Body of pancreas (tissue), 4 donors: ENCODE measurements at regions not wholly inside any gene's neighbourhood (a gene's known extent, or its start where the extent isn't known, plus 50 kb on each side); places are given as distances from the start of the nearest gene placed in this dataset.
"Not testable (repeated sequence)": the region's sequence is repeated elsewhere in the genome, so short reads cannot be mapped to it uniquely, and the experiment has no call there.

Source experiments
- ATAC-seq: fragments of 150-250 bp; one replicate; pipeline ENCODE4 v1.9.1; 2016
- DNase-seq, 4 donors: peaks; one replicate each; pipeline ENCODE4 v3.0.0-alpha.2; 2019
- H3K27ac ChIP-seq, 4 donors: fragments of 200-600 bp; sonication (generic); 1 replicate in 3 of 4; 2 replicates in 1 of 4; pipeline versions ENCODE4 v1.5.1 to v1.6.1; 2016 to 2019; ENCODE audit warnings: mild to moderate bottlenecking in 1 of 4, mixed read lengths in 1 of 4, moderate library complexity in 1 of 4
- H3K27me3 ChIP-seq, 2 donors: fragments of 200-600 bp; sonication (generic); one replicate each; pipeline ENCODE4 v1.6.0; 2016; ENCODE audit warnings: mild to moderate bottlenecking in 1 of 2
- H3K36me3 ChIP-seq, 2 donors: fragments of 200-600 bp; sonication (generic); replicated peaks in 1 of 2; 2 replicates each; pipeline ENCODE4 v1.5.1; 2016; ENCODE audit warnings: low read depth in 2 of 2; ENCODE audit not compliant: insufficient read depth in 1 of 2
- H3K4me1 ChIP-seq: fragments of 200-600 bp; sonication (generic); one replicate; pipeline ENCODE4 v1.6.0; 2016
- H3K4me3 ChIP-seq, 2 donors: fragments of 200-600 bp; sonication (generic); 1 replicate in 1 of 2; 2 replicates in 1 of 2; pipeline ENCODE4 v1.5.1; 2016 to 2019
- H3K9me3 ChIP-seq, 3 donors: fragments of 200-600 bp; sonication (generic); 1 replicate in 2 of 3; 2 replicates in 1 of 3; pipeline ENCODE4 v1.5.1; 2016
- POLR2A ChIP-seq, 3 donors: fragments of 450-650 bp; IDR thresholded peaks; one replicate each; pipeline ENCODE4 v1.6.1; 2016; ENCODE audit warnings: antibody characterized with exemption in 3 of 3, mild to moderate bottlenecking in 2 of 3
- WGBS, 2 donors: methylation state at CpG; one replicate each; pipeline ENCODE4 v1.1.5; 2017; 5-methylcytosine and 5-hydroxymethylcytosine counted together
- intact Hi-C: fragments of 100-400 bp; cut with DNase I; formaldehyde crosslinking; loops from one replicate; pipeline ENCODE4 v1.15.1; 2023
- TF ChIP-seq, protein P1 (sequence below), 7 experiments: fragments of 450-650 bp in 4 of 7; fragments of 200-600 bp in 3 of 7; sonication (generic) in 3 of 7; IDR thresholded peaks; one replicate each; pipeline ENCODE4 v1.5.1; 2016 to 2019; ENCODE audit warnings: antibody characterized with exemption in 7 of 7

DNA sequence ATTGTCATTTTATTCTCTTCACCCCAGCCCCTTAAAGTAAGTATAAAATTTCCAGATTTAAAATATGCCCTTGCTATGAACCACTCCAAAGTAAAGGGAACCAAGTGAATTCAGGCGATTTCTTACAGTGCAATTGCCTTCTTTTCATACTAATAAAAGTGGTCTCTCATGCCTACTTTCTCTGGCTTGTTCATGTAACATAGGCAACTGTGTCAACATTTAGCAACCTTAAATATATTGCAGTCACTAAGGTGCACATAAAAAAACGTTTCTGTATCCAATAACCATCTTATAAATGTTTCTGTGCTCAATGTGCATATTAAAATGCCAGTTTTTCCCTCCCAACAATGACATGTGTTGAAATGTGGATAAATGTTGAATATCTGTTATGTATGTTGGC lies 271.6 kb upstream of the DCN start:
- WGBS, 2 donors, result 40 to 48% methylated on average over 2 of the region's 2 CpGs
- intact Hi-C loops, result no loop called here
- H3K36me3 ChIP-seq, result no peaks in the 10 kb centered on the region
- no peaks in the 10 kb centered on the region for H3K27me3 ChIP-seq
- no peak for TF ChIP-seq POLR2A (IDR thresholded peaks at IDR 0.05)
- TF ChIP-seq, protein P1, sequence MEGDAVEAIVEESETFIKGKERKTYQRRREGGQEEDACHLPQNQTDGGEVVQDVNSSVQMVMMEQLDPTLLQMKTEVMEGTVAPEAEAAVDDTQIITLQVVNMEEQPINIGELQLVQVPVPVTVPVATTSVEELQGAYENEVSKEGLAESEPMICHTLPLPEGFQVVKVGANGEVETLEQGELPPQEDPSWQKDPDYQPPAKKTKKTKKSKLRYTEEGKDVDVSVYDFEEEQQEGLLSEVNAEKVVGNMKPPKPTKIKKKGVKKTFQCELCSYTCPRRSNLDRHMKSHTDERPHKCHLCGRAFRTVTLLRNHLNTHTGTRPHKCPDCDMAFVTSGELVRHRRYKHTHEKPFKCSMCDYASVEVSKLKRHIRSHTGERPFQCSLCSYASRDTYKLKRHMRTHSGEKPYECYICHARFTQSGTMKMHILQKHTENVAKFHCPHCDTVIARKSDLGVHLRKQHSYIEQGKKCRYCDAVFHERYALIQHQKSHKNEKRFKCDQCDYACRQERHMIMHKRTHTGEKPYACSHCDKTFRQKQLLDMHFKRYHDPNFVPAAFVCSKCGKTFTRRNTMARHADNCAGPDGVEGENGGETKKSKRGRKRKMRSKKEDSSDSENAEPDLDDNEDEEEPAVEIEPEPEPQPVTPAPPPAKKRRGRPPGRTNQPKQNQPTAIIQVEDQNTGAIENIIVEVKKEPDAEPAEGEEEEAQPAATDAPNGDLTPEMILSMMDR (IDR thresholded peaks at IDR 0.05), result no peak
- H3K9me3 ChIP-seq, result no peaks in the 10 kb centered on the region
- no peak overlapping the region for H3K4me3 ChIP-seq
- no peak overlapping the region for H3K27ac ChIP-seq
- no peaks in the 10 kb centered on the region for H3K4me1 ChIP-seq
- ATAC-seq, result no peak
- no peak for DNase-seq

DNA sequence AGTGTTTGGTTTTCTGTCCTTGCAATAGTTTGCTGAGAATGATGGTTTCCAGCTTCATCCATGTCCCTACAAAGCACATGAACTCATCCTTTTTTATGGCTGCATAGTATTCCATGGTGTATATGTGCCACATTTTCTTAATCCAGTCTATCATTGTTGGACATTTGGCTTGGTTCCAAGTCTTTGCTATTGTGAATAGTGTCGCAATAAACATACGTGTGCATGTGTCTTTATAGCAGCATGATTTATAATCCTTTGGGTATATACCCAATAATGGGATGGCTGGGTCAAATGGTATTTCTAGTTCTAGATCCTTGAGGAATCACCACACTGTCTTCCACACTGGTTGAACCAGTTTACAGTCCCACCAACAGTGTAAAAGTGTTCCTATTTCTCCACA lies 269.8 kb upstream of the DCN start:
- H3K27ac ChIP-seq, H3K27me3 ChIP-seq, H3K4me3 ChIP-seq, H3K4me1 ChIP-seq, H3K36me3 ChIP-seq, intact Hi-C loops, DNase-seq, H3K9me3 ChIP-seq, ATAC-seq: not testable (repeated sequence)
- WGBS, 2 donors, result 85 to 88% methylated on average over 2 of the region's 2 CpGs

DNA sequence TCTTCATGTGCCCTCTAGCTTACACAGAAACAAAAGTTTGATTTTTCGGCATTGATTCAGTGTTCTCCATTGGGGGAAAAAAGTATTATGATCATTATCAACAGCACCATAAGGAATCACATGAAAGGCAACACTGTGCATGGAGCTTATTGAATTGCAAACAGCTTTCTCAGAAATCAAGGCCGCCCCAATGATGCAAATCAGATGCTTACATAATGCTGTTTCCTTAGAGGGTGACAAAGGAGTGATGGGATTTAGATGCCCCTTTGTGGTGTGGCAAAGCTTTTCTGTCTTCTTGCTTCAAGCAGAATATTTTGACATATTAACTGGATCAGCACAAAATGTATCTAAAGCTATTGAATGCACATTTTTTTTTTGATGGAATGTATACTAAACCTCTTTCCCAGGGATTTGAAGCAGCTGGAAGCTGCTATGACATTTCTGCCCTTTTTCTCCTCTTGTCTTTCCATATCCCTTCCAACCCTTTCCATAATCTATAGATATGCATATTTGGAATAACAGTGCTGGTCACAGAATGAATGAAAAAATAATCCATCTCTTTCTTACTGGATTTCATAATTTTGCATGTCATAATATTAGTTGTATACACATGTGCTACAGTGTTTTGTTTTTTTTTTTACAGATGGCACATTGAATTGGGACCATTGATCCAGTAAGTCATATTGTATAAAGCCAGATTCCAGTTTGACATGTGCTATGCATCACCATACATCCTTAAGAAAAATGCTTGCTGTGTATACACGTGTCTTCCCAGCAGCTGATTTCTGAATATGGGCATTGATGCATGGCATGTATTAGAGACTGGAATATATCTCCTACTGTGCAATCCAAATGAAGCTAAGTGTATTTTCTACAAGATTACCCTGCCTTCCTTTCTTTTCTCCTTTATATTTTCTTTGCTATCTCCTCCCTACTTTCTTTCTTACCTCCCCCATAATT lies 259.7 kb upstream of the DCN start:
- DNase-seq (no peak), ATAC-seq (no peak)
- H3K4me3 ChIP-seq, result no peak overlapping the region
- no peaks in the 10 kb centered on the region for H3K4me1 ChIP-seq
- H3K27ac ChIP-seq, result no peak overlapping the region
- H3K36me3 ChIP-seq, result no peaks in the 10 kb centered on the region
- no peaks in the 10 kb centered on the region for H3K9me3 ChIP-seq
- H3K27me3 ChIP-seq, result no peaks in the 10 kb centered on the region
- intact Hi-C loops, result no loop called here
- 61 to 67% methylated on average over 3 of the region's 3 CpGs for WGBS, 2 donors
- TF ChIP-seq, protein P1 (IDR thresholded peaks at IDR 0.05), result no peak
- TF ChIP-seq POLR2A (IDR thresholded peaks at IDR 0.05), result no peak

DNA sequence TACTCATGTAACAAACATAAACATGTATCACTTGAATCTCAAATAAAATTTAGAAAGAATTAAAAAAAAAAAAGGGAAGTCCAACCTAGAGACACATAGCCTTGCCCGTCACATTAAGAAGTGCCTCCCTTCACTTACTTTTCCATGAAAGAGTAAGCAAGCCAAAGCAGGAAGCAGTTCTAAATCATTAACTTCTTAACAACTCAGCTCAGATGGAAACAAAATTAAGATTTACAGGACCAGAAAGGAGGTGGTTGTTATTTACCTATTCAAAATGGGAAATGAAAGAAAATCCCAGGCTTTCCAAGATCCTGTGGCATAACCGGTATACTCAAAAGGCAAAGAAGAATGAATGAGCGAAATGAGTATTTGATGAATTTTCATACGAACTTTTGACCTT lies 258.6 kb upstream of the DCN start:
- Histone ChIP-seq H3K9me3 (no peaks in the 10 kb centered on the region), H3K4me1 (no peaks in the 10 kb centered on the region), H3K4me3 (no peak overlapping the region), H3K36me3 (no peaks in the 10 kb centered on the region), H3K27ac (no peak overlapping the region), H3K27me3 (no peaks in the 10 kb centered on the region)
- 80 to 81% methylated on average over 4 of the region's 4 CpGs for WGBS, 2 donors
- no peak for TF ChIP-seq POLR2A (IDR thresholded peaks at IDR 0.05)
- TF ChIP-seq, protein P1 (IDR thresholded peaks at IDR 0.05), result no peak
- intact Hi-C loops, result no loop called here
- DNase-seq (no peak), ATAC-seq (no peak)

DNA sequence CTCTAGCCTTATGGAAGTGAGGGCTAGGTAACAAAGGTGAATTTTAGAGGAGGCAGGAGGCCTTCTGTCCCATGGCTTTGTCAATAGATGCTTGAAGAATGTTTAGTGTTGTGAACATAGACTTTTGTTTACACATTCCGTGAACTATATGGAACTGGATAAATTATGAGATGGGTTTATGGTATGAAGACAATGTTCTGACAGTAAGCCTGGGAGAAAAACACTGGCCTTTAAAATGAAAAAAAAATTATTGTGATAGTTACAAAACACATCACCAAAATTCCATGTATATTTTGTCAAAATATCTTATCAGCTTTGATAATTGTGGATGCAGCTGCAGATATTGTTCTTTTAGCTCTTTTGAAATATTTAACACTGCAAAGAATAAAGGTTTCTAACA lies 251.5 kb upstream of the DCN start:
- no peaks in the 10 kb centered on the region for H3K9me3 ChIP-seq
- no peaks in the 10 kb centered on the region for H3K36me3 ChIP-seq
- ATAC-seq (no peak), DNase-seq (no peak)
- no peak overlapping the region for H3K27ac ChIP-seq
- intact Hi-C loops, result no loop called here
- TF ChIP-seq POLR2A (IDR thresholded peaks at IDR 0.05), result no peak
- TF ChIP-seq, protein P1 (IDR thresholded peaks at IDR 0.05), result no peak
- no peaks in the 10 kb centered on the region for H3K4me1 ChIP-seq
- H3K4me3 ChIP-seq, result no peak overlapping the region
- 79 to 85% methylated on average over 1 of the region's 1 CpG for WGBS, 2 donors
- no peaks in the 10 kb centered on the region for H3K27me3 ChIP-seq
